Activated naive CD4-positive, alpha-beta T cell treated with anti-CD3 and anti-CD28 coated beads, Interleukin-2, amount 10 ng/mL, durations not matched to agents 7 days and 5 days (primary cell): ENCODE measurements at regions not wholly inside any gene's neighbourhood (a gene's known extent, or its start where the extent isn't known, plus 50 kb on each side); places are given as distances from the start of the nearest gene placed in this dataset.

Source experiments
- CTCF ChIA-PET: fragments of 350-600 bp; sonication (Branson Sonifier 250); formaldehyde crosslinking; loops from one replicate; lab custom pipeline; 2021; ENCODE audit warnings: antibody characterized with exemption; lab: Charles Lee
- DNase-seq: peaks from one replicate; pipeline ENCODE4 v3.0.0-alpha.2; 2020
- H3K27ac Mint-ChIP-seq: one replicate; pipeline ENCODE4 v1.8.0; 2021; ENCODE audit warnings: mild to moderate bottlenecking, moderate library complexity, mixed read lengths
- H3K27me3 Mint-ChIP-seq: one replicate; pipeline ENCODE4 v1.8.0; 2021; ENCODE audit warnings: mild to moderate bottlenecking, mixed read lengths
- H3K36me3 Mint-ChIP-seq: one replicate; pipeline ENCODE4 v1.8.0; 2021; ENCODE audit warnings: mixed read lengths
- H3K4me1 Mint-ChIP-seq: one replicate; pipeline ENCODE4 v1.8.0; 2021; ENCODE audit warnings: mixed read lengths
- H3K4me3 Mint-ChIP-seq: one replicate; pipeline ENCODE4 v1.8.0; 2021; ENCODE audit warnings: mild to moderate bottlenecking, moderate library complexity, mixed read lengths
- H3K9me3 Mint-ChIP-seq: one replicate; pipeline ENCODE4 v1.8.0; 2021; ENCODE audit warnings: mixed read lengths

- peaks cover 3% of the 10 kb centered on the region for H3K27me3 Mint-ChIP-seq
- CTCF ChIA-PET: no interaction called here
- no peak overlapping the region for H3K4me3 Mint-ChIP-seq
- H3K27ac Mint-ChIP-seq: no peak overlapping the region
- no peaks in the 10 kb centered on the region for H3K4me1 Mint-ChIP-seq
- no peaks in the 10 kb centered on the region for H3K36me3 Mint-ChIP-seq
- peaks cover 2% of the 10 kb centered on the region for H3K9me3 Mint-ChIP-seq
- no peak for DNase-seq
Observed at GRCh38 chr11:116438651-116439360, 334.0 kb downstream of the BUD13 start.

GRCh38 chr11:116434986-116435385, 337.8 kb downstream of the BUD13 start:
- H3K4me1 Mint-ChIP-seq: no peaks in the 10 kb centered on the region
- H3K27ac Mint-ChIP-seq: no peak overlapping the region
- DNase-seq: no peak
- H3K4me3 Mint-ChIP-seq: no peak overlapping the region
- CTCF ChIA-PET: no interaction called here
- H3K9me3 Mint-ChIP-seq: peaks cover 2% of the 10 kb centered on the region
- H3K36me3 Mint-ChIP-seq: no peaks in the 10 kb centered on the region
- peaks cover 3% of the 10 kb centered on the region for H3K27me3 Mint-ChIP-seq

GRCh38 chr11:116432301-116432700, 340.5 kb downstream of the BUD13 start:
- CTCF ChIA-PET: no interaction called here
- no peaks in the 10 kb centered on the region for H3K4me1 Mint-ChIP-seq

GRCh38 chr11:116431842-116432241, 340.9 kb downstream of the BUD13 start:
- no peak overlapping the region for H3K27ac Mint-ChIP-seq
- H3K4me1 Mint-ChIP-seq: no peaks in the 10 kb centered on the region
- no peaks in the 10 kb centered on the region for H3K36me3 Mint-ChIP-seq
- H3K4me3 Mint-ChIP-seq: no peak overlapping the region
- no peaks in the 10 kb centered on the region for H3K27me3 Mint-ChIP-seq
- no peaks in the 10 kb centered on the region for H3K9me3 Mint-ChIP-seq
- CTCF ChIA-PET: no interaction called here
- DNase-seq: no peak

More at GRCh38 chr11:116432301-116432700, 340.5 kb downstream of the BUD13 start:
- Mint-ChIP-seq H3K36me3 (no peaks in the 10 kb centered on the region), H3K9me3 (no peaks in the 10 kb centered on the region), H3K27ac (no peak overlapping the region), H3K27me3 (no peaks in the 10 kb centered on the region), H3K4me3 (no peak overlapping the region)
- no peak for DNase-seq

- CTCF ChIA-PET: no interaction called here
- H3K9me3 Mint-ChIP-seq: no peaks in the 10 kb centered on the region
- no peaks in the 10 kb centered on the region for H3K36me3 Mint-ChIP-seq
- H3K4me3 Mint-ChIP-seq: no peak overlapping the region
- no peaks in the 10 kb centered on the region for H3K4me1 Mint-ChIP-seq
- no peak for DNase-seq
- H3K27me3 Mint-ChIP-seq: no peaks in the 10 kb centered on the region
- no peak overlapping the region for H3K27ac Mint-ChIP-seq
Observed at GRCh38 chr11:116428638-116428975, 344.2 kb downstream of the BUD13 start.

GRCh38 chr11:116427903-116428637, 344.7 kb downstream of the BUD13 start:
- no peaks in the 10 kb centered on the region for H3K27me3 Mint-ChIP-seq
- no peak overlapping the region for H3K4me3 Mint-ChIP-seq
- no peak for DNase-seq
- H3K36me3 Mint-ChIP-seq: no peaks in the 10 kb centered on the region
- CTCF ChIA-PET: no interaction called here
- no peaks in the 10 kb centered on the region for H3K4me1 Mint-ChIP-seq
- no peaks in the 10 kb centered on the region for H3K9me3 Mint-ChIP-seq
- H3K27ac Mint-ChIP-seq: no peak overlapping the region

- Mint-ChIP-seq H3K36me3 (no peaks in the 10 kb centered on the region), H3K27ac (no peak overlapping the region), H3K4me3 (no peak overlapping the region), H3K27me3 (no peaks in the 10 kb centered on the region), H3K4me1 (no peaks in the 10 kb centered on the region), H3K9me3 (no peaks in the 10 kb centered on the region)
- no peak for DNase-seq
- CTCF ChIA-PET: no interaction called here
Observed at GRCh38 chr11:116427337-116427902, 345.4 kb downstream of the BUD13 start.

- no peaks in the 10 kb centered on the region for H3K27me3 Mint-ChIP-seq
- H3K4me3 Mint-ChIP-seq: no peak overlapping the region
- H3K4me1 Mint-ChIP-seq: no peaks in the 10 kb centered on the region
- H3K9me3 Mint-ChIP-seq: no peaks in the 10 kb centered on the region
- no peak for DNase-seq
- no peaks in the 10 kb centered on the region for H3K36me3 Mint-ChIP-seq
- no peak overlapping the region for H3K27ac Mint-ChIP-seq
- CTCF ChIA-PET: no interaction called here
Observed at GRCh38 chr11:116426761-116427160, 346.0 kb downstream of the BUD13 start.

GRCh38 chr11:116424615-116425261, 348.0 kb downstream of the BUD13 start:
- no peak for DNase-seq
- CTCF ChIA-PET: no interaction called here

GRCh38 chr11:116422956-116423600, 349.7 kb downstream of the BUD13 start:
- Mint-ChIP-seq H3K4me3 (no peak overlapping the region), H3K36me3 (no peaks in the 10 kb centered on the region), H3K27ac (no peak overlapping the region), H3K27me3 (no peaks in the 10 kb centered on the region), H3K9me3 (no peaks in the 10 kb centered on the region), H3K4me1 (no peaks in the 10 kb centered on the region)
- no peak for DNase-seq
- CTCF ChIA-PET: no interaction called here

More at GRCh38 chr11:116424615-116425261, 348.0 kb downstream of the BUD13 start:
- Mint-ChIP-seq H3K9me3 (no peaks in the 10 kb centered on the region), H3K4me3 (no peak overlapping the region), H3K4me1 (no peaks in the 10 kb centered on the region), H3K36me3 (no peaks in the 10 kb centered on the region), H3K27ac (no peak overlapping the region), H3K27me3 (no peaks in the 10 kb centered on the region)

- no peak overlapping the region for H3K4me3 Mint-ChIP-seq
- no peaks in the 10 kb centered on the region for H3K9me3 Mint-ChIP-seq
- no peak overlapping the region for H3K27ac Mint-ChIP-seq
- CTCF ChIA-PET: no interaction called here
- no peaks in the 10 kb centered on the region for H3K4me1 Mint-ChIP-seq
- no peaks in the 10 kb centered on the region for H3K36me3 Mint-ChIP-seq
- DNase-seq: no peak
- no peaks in the 10 kb centered on the region for H3K27me3 Mint-ChIP-seq
Observed at GRCh38 chr11:116422556-116422955, 350.2 kb downstream of the BUD13 start.

- CTCF ChIA-PET: no interaction called here
- Mint-ChIP-seq H3K27ac (no peak overlapping the region), H3K27me3 (peaks cover 5% of the 10 kb centered on the region), H3K36me3 (no peaks in the 10 kb centered on the region), H3K4me3 (no peak overlapping the region), H3K9me3 (no peaks in the 10 kb centered on the region), H3K4me1 (no peaks in the 10 kb centered on the region)
- no peak for DNase-seq
Observed at GRCh38 chr11:116421529-116422185, 351.1 kb downstream of the BUD13 start.

GRCh38 chr11:116420770-116421528, 351.8 kb downstream of the BUD13 start:
- no peak for DNase-seq
- H3K4me1 Mint-ChIP-seq: no peaks in the 10 kb centered on the region
- CTCF ChIA-PET: no interaction called here
- H3K9me3 Mint-ChIP-seq: no peaks in the 10 kb centered on the region
- no peak overlapping the region for H3K27ac Mint-ChIP-seq
- peaks cover 5% of the 10 kb centered on the region for H3K27me3 Mint-ChIP-seq
- no peak overlapping the region for H3K4me3 Mint-ChIP-seq
- H3K36me3 Mint-ChIP-seq: no peaks in the 10 kb centered on the region
